Activated CD4-positive, alpha-beta memory T cell treated with anti-CD3 and anti-CD28 coated beads for 36 hours (primary cell): ENCODE measurements at regions not wholly inside any gene's neighbourhood (a gene's known extent, or its start where the extent isn't known, plus 50 kb on each side); places are given as distances from the start of the nearest gene placed in this dataset.

Experiments
- CTCF ChIA-PET: fragments of 350-600 bp; sonication (Branson Sonifier 250); formaldehyde crosslinking; loops from one replicate; lab custom pipeline; 2021; ENCODE audit warnings: antibody characterized with exemption, inconsistent platforms; lab: Charles Lee
- POLR2A ChIA-PET: fragments of 350-600 bp; sonication (Branson Sonifier 250); formaldehyde crosslinking; loops from one replicate; lab custom pipeline; 2021; ENCODE audit warnings: antibody characterized with exemption; lab: Charles Lee
- DNase-seq: peaks from one replicate; pipeline ENCODE4 v3.0.0-alpha.2; 2020
- H3K27ac Mint-ChIP-seq: one replicate; pipeline ENCODE4 v1.8.0; 2021; ENCODE audit warnings: mixed read lengths
- H3K27me3 Mint-ChIP-seq: one replicate; pipeline ENCODE4 v1.8.0; 2021; ENCODE audit warnings: mixed read lengths
- H3K36me3 Mint-ChIP-seq: one replicate; pipeline ENCODE4 v1.8.0; 2021; ENCODE audit warnings: mixed read lengths
- H3K4me1 Mint-ChIP-seq: one replicate; pipeline ENCODE4 v1.8.0; 2021; ENCODE audit warnings: low read depth, mixed read lengths
- H3K4me3 Mint-ChIP-seq: one replicate; pipeline ENCODE4 v1.8.0; 2021; ENCODE audit warnings: mild to moderate bottlenecking, mixed read lengths
- H3K9me3 Mint-ChIP-seq: one replicate; pipeline ENCODE4 v1.8.0; 2021; ENCODE audit warnings: mixed read lengths
- intact Hi-C: fragments of 100-400 bp; cut with micrococcal nuclease; formaldehyde crosslinking; loops from one replicate; pipeline ENCODE4 v1.15.1; 2023

DNA sequence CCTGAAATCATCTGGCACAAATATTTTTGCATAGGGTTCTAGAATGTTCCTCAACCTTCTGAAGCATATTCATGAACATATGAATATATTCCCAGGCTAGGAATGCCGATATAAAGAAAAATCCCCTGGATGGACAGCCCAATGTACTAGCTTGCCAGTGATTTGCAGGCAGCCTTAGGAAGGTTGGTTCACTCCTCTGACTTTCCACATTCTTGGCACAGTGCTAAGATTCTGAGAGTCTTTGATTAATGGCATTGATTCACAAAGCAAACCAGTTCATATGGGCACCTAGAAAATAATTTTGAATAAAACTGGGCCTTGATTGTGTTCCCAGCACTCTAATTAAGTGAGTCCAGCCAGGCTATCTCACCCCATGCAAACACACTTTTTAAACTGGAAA is 56.9 kb upstream of the ENPP4 start:
- intact Hi-C loops, result no loop called here
- H3K9me3 Mint-ChIP-seq, result peaks cover 6% of the 10 kb centered on the region
- no peaks in the 10 kb centered on the region for H3K36me3 Mint-ChIP-seq
- no peaks in the 10 kb centered on the region for H3K27me3 Mint-ChIP-seq
- peaks cover under 1% of the 10 kb centered on the region for H3K4me1 Mint-ChIP-seq
- POLR2A ChIA-PET, result no interaction called here
- no peak overlapping the region for H3K27ac Mint-ChIP-seq
- H3K4me3 Mint-ChIP-seq, result no peak overlapping the region
- DNase-seq, result no peak
- CTCF ChIA-PET, result interaction anchor here (0.7 to 1.5 kb wide), 2 partner anchors 17 to 338 kb away, joined by 3 to 4 read pairs; no protein-coding TSS in a partner anchor

DNA sequence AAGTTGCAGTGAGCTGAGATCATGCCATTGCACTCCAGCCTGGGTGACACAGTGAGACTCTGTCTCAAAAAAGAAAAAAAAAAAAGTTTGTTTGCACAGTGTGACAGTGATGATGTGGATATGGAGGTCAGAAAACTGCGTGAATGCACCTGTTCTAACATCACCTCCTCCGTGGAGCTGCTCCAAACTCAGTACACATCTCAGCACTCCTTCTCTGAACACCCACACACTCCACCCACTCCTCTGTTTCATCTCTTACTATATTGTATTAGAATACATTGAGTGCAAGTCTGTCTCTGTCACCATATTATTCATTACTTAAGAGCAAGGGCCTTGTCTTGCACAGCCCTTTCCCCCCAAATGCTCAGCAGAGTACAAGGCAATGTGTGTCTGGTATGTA is 51.5 kb upstream of the ENPP4 start:
- peak; percentile 42 for DNase-seq
- POLR2A ChIA-PET, result interaction anchor here (0.6 kb wide), 1 partner anchor 247 kb away, joined by 6 read pairs; no protein-coding TSS in a partner anchor
- no peaks in the 10 kb centered on the region for H3K9me3 Mint-ChIP-seq
- intact Hi-C loops, result no loop called here
- peaks cover 12% of the 10 kb centered on the region for H3K4me1 Mint-ChIP-seq
- H3K36me3 Mint-ChIP-seq, result no peaks in the 10 kb centered on the region
- H3K27ac Mint-ChIP-seq, result peak overlapping the region; percentile 1
- CTCF ChIA-PET, result interaction anchor here (1.0 kb wide), 1 partner anchor 332 kb away, joined by 3 read pairs; no protein-coding TSS in a partner anchor
- H3K27me3 Mint-ChIP-seq, result no peaks in the 10 kb centered on the region
- H3K4me3 Mint-ChIP-seq, result no peak overlapping the region

DNA sequence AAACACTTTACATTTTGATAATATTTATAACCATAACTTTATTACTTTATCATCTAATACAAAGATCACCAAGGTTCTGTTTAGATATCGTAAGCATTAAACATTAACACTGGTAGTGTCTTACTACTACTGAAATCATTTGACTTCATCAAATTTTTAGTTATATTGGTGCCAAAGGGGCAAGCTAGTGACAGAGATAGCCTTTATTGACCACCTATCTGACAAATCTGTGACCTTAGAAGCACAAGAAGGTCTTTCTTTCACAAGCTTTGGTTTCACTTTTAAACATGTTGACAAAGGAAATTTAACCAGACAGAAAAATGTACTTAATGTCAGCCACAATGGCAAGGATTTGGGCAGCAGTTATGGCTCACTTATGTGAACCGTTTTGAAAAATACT is 50.7 kb upstream of the ENPP4 start:
- Mint-ChIP-seq H3K27ac (no peak overlapping the region), H3K4me1 (peaks cover 12% of the 10 kb centered on the region), H3K27me3 (no peaks in the 10 kb centered on the region), H3K4me3 (no peak overlapping the region), H3K36me3 (no peaks in the 10 kb centered on the region), H3K9me3 (no peaks in the 10 kb centered on the region)
- POLR2A ChIA-PET, result no interaction called here
- no peak for DNase-seq
- CTCF ChIA-PET, result interaction anchor here (3.7 kb wide), 1 partner anchor 11 kb away, joined by 17 read pairs; no protein-coding TSS in a partner anchor
- intact Hi-C loops, result no loop called here
